HCT116 (cell line): ENCODE measurements at regions not wholly inside any gene's neighbourhood (a gene's known extent, or its start where the extent isn't known, plus 50 kb on each side); places are given as distances from the start of the nearest gene placed in this dataset.

ENCODE experiments used
- ATAC-seq: fragments of 200-7000 bp; cut with Tn5 transposase; 2 replicates; pipeline ENCODE4 v1.9.1; 2020; ENCODE audit warnings: mild to moderate bottlenecking, moderate library complexity
- BruUV-seq: library from RNA; stranded (reverse); fragments of 400-500 nt; replicated peaks from 2 replicates; lab custom pipeline; 2021; lab: Mats Ljungman, UMichigan
- CTCF ChIA-PET: fragments of 300-600 bp; sonication (Branson Sonifier 250); formaldehyde crosslinking; loops from one replicate; lab custom pipeline; 2021; ENCODE audit warnings: antibody characterized with exemption; lab: Charles Lee
- POLR2A ChIA-PET: fragments of 300-600, 350-600 bp; sonication (Branson Sonifier 250); formaldehyde crosslinking; loops from one replicate; lab custom pipeline; 2021; ENCODE audit warnings: antibody characterized with exemption; lab: Charles Lee
- RAD21 ChIA-PET, 2 experiments: fragments of 300-600 bp; sonication (Branson Sonifier 250); formaldehyde crosslinking; loops; one replicate each; lab custom pipeline; 2023; ENCODE audit warnings: low total read pairs in 2 of 2; ENCODE audit not compliant: uncharacterized antibody in 2 of 2, unreplicated experiment in 2 of 2, low non-redundant PET in 1 of 2; lab: Charles Lee
- DNase-seq: peaks from one replicate; pipeline ENCODE4 v3.0.0-alpha.2; 2010; ENCODE audit warnings: low read depth, low spot score
- H2AFZ ChIP-seq: fragments of 200-600 bp; shearing (Covaris generic), sonication (generic); 2 replicates; pipeline ENCODE4 v1.6.1; 2017; ENCODE audit warnings: low read depth, mixed run types, mixed read lengths, antibody characterized with exemption, low read length; ENCODE audit not compliant: poor library complexity, severe bottlenecking
- H3K27ac ChIP-seq: 2 replicates; pipeline ENCODE4 v1.5.1; 2012; ENCODE audit warnings: low read depth, low read length
- H3K27me3 ChIP-seq: fragments of 200-600 bp; sonication (generic); 2 replicates; pipeline ENCODE4 v1.6.1; 2016; ENCODE audit warnings: mixed run types, low read length, mixed read lengths; ENCODE audit not compliant: insufficient read depth
- H3K36me3 ChIP-seq, 2 experiments: fragments of 200-500 bp in 1 of 2; fragments of 200-600 bp in 1 of 2; sonication (Bioruptor generic) in 1 of 2; sonication (generic) in 1 of 2; 2 replicates each; pipeline versions ENCODE4 v1.5.1 to v1.6.1; 2014 to 2016; ENCODE audit warnings: low read length in 2 of 2, inconsistent platforms in 1 of 2, mixed read lengths in 1 of 2, mixed run types in 1 of 2; ENCODE audit not compliant: insufficient read depth in 2 of 2, control insufficient read depth in 1 of 2
- H3K4me1 ChIP-seq, 2 experiments: fragments of 200-600 bp in 1 of 2; sonication (generic) in 1 of 2; 2 replicates each; pipeline versions ENCODE4 v1.5.1 to v1.6.1; 2012 to 2017; ENCODE audit warnings: low read length in 2 of 2, inconsistent platforms in 1 of 2, mild to moderate bottlenecking in 1 of 2, mixed read lengths in 1 of 2, mixed run types in 1 of 2, moderate library complexity in 1 of 2; ENCODE audit not compliant: insufficient read depth in 2 of 2, control insufficient read depth in 1 of 2
- H3K4me2 ChIP-seq: fragments of 200-600 bp; sonication (generic); 2 replicates; pipeline ENCODE4 v1.6.1; 2017; ENCODE audit warnings: mixed run types, low read length, mixed read lengths
- H3K4me3 ChIP-seq, 2 experiments: fragments of 200-600 bp in 1 of 2; sonication (generic) in 1 of 2; replicated peaks in 1 of 2; 2 replicates each; pipeline ENCODE4 v1.5.1; 2011 to 2016; ENCODE audit warnings: low read length in 2 of 2, control low read depth in 1 of 2, low read depth in 1 of 2, mild to moderate bottlenecking in 1 of 2, mixed read lengths in 1 of 2, mixed run types in 1 of 2
- H3K79me2 ChIP-seq: fragments of 200-600 bp; sonication (generic); 2 replicates; pipeline ENCODE4 v1.6.1; 2017; ENCODE audit warnings: mild to moderate bottlenecking, mixed run types, low read length, moderate library complexity, mixed read lengths; ENCODE audit not compliant: insufficient read depth
- H3K9ac ChIP-seq: fragments of 200-600 bp; sonication (generic); 2 replicates; pipeline ENCODE4 v1.6.1; 2016; ENCODE audit warnings: low read length, mixed read lengths
- H3K9me2 ChIP-seq: fragments of 200-600 bp; sonication (generic), shearing (Covaris generic); 2 replicates; pipeline ENCODE4 v1.6.1; 2017; ENCODE audit warnings: mixed run types, mild to moderate bottlenecking, moderate library complexity; ENCODE audit not compliant: insufficient read depth
- H3K9me3 ChIP-seq, 2 experiments: fragments of 200-500 bp in 1 of 2; fragments of 200-600 bp in 1 of 2; sonication (Bioruptor generic) in 1 of 2; sonication (generic) in 1 of 2; 2 replicates each; pipeline ENCODE4 v1.6.1; 2014 to 2017; ENCODE audit warnings: low read length in 2 of 2, mixed read lengths in 2 of 2, inconsistent platforms in 1 of 2, low read depth in 1 of 2, mild to moderate bottlenecking in 1 of 2, mixed run types in 1 of 2, moderate library complexity in 1 of 2; ENCODE audit not compliant: control insufficient read depth in 1 of 2, insufficient read depth in 1 of 2
- H4K20me1 ChIP-seq: fragments of 200-600 bp; sonication (generic), shearing (Covaris generic); 2 replicates; pipeline ENCODE4 v1.6.1; 2017; ENCODE audit warnings: mixed run types, mild to moderate bottlenecking, moderate library complexity; ENCODE audit not compliant: insufficient read depth
- CEBPB ChIP-seq: IDR thresholded peaks from 2 replicates; pipeline ENCODE4 v1.6.1; 2012; ENCODE audit warnings: low read depth
- EGR1 ChIP-seq: IDR thresholded peaks from 2 replicates; pipeline ENCODE4 v1.6.1; 2012; ENCODE audit warnings: low read depth
- ELF1 ChIP-seq: IDR thresholded peaks from 2 replicates; pipeline ENCODE4 v1.6.1; 2012; ENCODE audit warnings: low read depth, borderline replicate concordance
- EZH2phosphoT487 ChIP-seq: fragments of 200-600 bp; IDR thresholded peaks from 2 replicates; pipeline ENCODE4 v1.6.1; 2018; ENCODE audit warnings: antibody characterized with exemption, borderline replicate concordance
- FOSL1 ChIP-seq: IDR thresholded peaks from 2 replicates; pipeline ENCODE4 v1.6.1; 2012; ENCODE audit warnings: low read depth
- RAD21 ChIP-seq: IDR thresholded peaks from 2 replicates; pipeline ENCODE4 v1.6.1; 2012; ENCODE audit warnings: low read depth, mild to moderate bottlenecking
- SIN3A ChIP-seq: IDR thresholded peaks from 2 replicates; pipeline ENCODE4 v1.6.1; 2012; ENCODE audit warnings: low read depth
- SRF ChIP-seq: IDR thresholded peaks from 2 replicates; pipeline ENCODE4 v1.6.1; 2012; ENCODE audit warnings: low read depth
- TCF7L2 ChIP-seq: IDR thresholded peaks from 2 replicates; pipeline ENCODE4 v1.7.0; 2011; ENCODE audit warnings: borderline replicate concordance, inconsistent platforms; ENCODE audit not compliant: insufficient read depth, insufficient read length; ENCODE audit errors: extremely low read depth
- YY1 ChIP-seq: IDR thresholded peaks from 2 replicates; pipeline ENCODE4 v1.6.1; 2011; ENCODE audit warnings: low read length, low read depth, moderate library complexity, mild to moderate bottlenecking; ENCODE audit not compliant: insufficient replicate concordance; ENCODE audit errors: extremely low read depth
- ZFX ChIP-seq: fragments of 450-650 bp; IDR thresholded peaks from 2 replicates; pipeline ENCODE4 v1.6.1; 2017
- intact Hi-C: fragments of 100-400 bp; cut with micrococcal nuclease; formaldehyde crosslinking; loops from 2 replicates; pipeline ENCODE4 v1.10.0; 2022
- TF ChIP-seq, protein P1 (sequence below), 3 experiments: fragments of 200-600 bp in 1 of 3; sonication (generic) in 1 of 3; IDR thresholded peaks in 2 of 3; conservative IDR thresholded peaks in 1 of 3; 2 replicates each; pipeline ENCODE4 v1.5.1; 2012 to 2017; ENCODE audit warnings: low read depth in 2 of 3, low read length in 2 of 3, antibody characterized with exemption in 1 of 3, borderline replicate concordance in 1 of 3, control low read depth in 1 of 3, mild to moderate bottlenecking in 1 of 3, mixed read lengths in 1 of 3, mixed run types in 1 of 3, moderate library complexity in 1 of 3; ENCODE audit not compliant: insufficient read depth in 1 of 3
- TF ChIP-seq, protein P2 (sequence below): IDR thresholded peaks from 2 replicates; pipeline ENCODE4 v1.6.1; 2012

DNA sequence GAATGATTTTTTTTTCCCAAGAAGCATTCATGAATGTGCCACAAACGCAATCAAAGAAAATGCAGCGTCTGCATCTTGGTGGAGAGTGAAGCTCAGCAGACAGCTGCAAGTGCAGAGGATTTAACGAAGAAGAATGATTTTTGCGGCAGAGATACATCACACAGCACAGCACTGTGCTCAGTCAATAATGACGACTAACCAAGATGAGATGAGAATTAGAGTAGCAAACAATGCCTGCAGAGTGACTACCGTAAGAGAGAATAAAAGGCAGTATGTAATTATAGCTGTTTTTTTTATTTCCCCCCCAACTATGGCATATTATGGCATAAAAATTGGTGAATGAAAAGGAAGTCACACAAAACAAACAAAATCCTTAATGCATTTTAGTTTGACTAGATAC, 218.0 kb upstream of the ROBO1 start:
- Histone ChIP-seq H3K79me2 (no peaks in the 10 kb centered on the region), H3K9ac (no peak overlapping the region), H3K4me2 (no peak overlapping the region), H2AFZ (no peak overlapping the region), H3K27me3 (no peaks in the 10 kb centered on the region), H3K4me3 (no peak overlapping the region), H3K27ac (no peak overlapping the region), H4K20me1 (no peaks in the 10 kb centered on the region), H3K4me1 (no peaks in the 10 kb centered on the region), H3K9me2 (no peaks in the 10 kb centered on the region), H3K9me3 (peaks cover 0 to 4% of the 10 kb centered on the region in 2 experiments; a peak in 3 of 4 replicates), H3K36me3 (no peaks in the 10 kb centered on the region)
- ATAC-seq (no peak), DNase-seq (no peak)
- no peak for TF ChIP-seq EGR1
- no peak for TF ChIP-seq SRF
- no peak for TF ChIP-seq ELF1
- TF ChIP-seq CEBPB, result no peak
- no peak for TF ChIP-seq TCF7L2
- no peak for TF ChIP-seq RAD21
- no peak for TF ChIP-seq EZH2phosphoT487
- TF ChIP-seq, protein P1, sequence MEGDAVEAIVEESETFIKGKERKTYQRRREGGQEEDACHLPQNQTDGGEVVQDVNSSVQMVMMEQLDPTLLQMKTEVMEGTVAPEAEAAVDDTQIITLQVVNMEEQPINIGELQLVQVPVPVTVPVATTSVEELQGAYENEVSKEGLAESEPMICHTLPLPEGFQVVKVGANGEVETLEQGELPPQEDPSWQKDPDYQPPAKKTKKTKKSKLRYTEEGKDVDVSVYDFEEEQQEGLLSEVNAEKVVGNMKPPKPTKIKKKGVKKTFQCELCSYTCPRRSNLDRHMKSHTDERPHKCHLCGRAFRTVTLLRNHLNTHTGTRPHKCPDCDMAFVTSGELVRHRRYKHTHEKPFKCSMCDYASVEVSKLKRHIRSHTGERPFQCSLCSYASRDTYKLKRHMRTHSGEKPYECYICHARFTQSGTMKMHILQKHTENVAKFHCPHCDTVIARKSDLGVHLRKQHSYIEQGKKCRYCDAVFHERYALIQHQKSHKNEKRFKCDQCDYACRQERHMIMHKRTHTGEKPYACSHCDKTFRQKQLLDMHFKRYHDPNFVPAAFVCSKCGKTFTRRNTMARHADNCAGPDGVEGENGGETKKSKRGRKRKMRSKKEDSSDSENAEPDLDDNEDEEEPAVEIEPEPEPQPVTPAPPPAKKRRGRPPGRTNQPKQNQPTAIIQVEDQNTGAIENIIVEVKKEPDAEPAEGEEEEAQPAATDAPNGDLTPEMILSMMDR (IDR thresholded peaks at IDR 0.05 in 2 of 3, conservative IDR thresholded peaks at IDR 0.05 in 1 of 3; ENCODE audit: borderline replicate concordance in 1 of 3, insufficient read depth in 1 of 3, low read depth in 2 of 3, low read length in 2 of 3), result no peak
- TF ChIP-seq, protein P2, sequence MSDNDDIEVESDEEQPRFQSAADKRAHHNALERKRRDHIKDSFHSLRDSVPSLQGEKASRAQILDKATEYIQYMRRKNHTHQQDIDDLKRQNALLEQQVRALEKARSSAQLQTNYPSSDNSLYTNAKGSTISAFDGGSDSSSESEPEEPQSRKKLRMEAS, result no peak
- no peak for TF ChIP-seq ZFX
- TF ChIP-seq YY1, result no peak
- no peak for TF ChIP-seq SIN3A
- TF ChIP-seq FOSL1, result no peak
- ChIA-PET RAD21 (no interaction called here), POLR2A (no interaction called here), CTCF (no interaction called here)
- intact Hi-C loops, result no loop called here
- no TSS peak for BruUV-seq
